ENCODE measurements at regions not wholly inside any gene's neighbourhood (a gene's known extent, or its start where the extent isn't known, plus 50 kb on each side); places are given as distances from the start of the nearest gene placed in this dataset.
A peak's percentile ranks its signal among the peaks of the same experiment; 100 is the strongest.

- DNase-seq (ENCODE audit: extremely low read depth, low read depth), result no peak
- TF ChIP-seq CTCF (IDR thresholded peaks at IDR 0.05; ENCODE audit: low read depth, low read length), result no peak
These were observed 74.0 kb upstream of the VWDE start for GRCh38 chr7:12477620-12478019.

GRCh38 chr7:12481722-12482121 is 78.1 kb upstream of the VWDE start:
- TF ChIP-seq CTCF (IDR thresholded peaks at IDR 0.05; ENCODE audit: low read depth, low read length), result no peak
- no peak for DNase-seq (ENCODE audit: extremely low read depth, low read depth)

GRCh38 chr7:12485845-12486244 is 82.2 kb upstream of the VWDE start:
- TF ChIP-seq CTCF (IDR thresholded peaks at IDR 0.05; ENCODE audit: low read depth, low read length), result no peak

GRCh38 chr7:12488341-12488740 is 82.2 kb upstream of the SCIN start:
- no peak for DNase-seq (ENCODE audit: extremely low read depth, low read depth)
- no peak for TF ChIP-seq CTCF (IDR thresholded peaks at IDR 0.05; ENCODE audit: low read depth, low read length)

More at GRCh38 chr7:12485845-12486244, 82.2 kb upstream of the VWDE start:
- DNase-seq (ENCODE audit: extremely low read depth, low read depth), result no peak

- peak; percentile 43 for TF ChIP-seq CTCF (IDR thresholded peaks at IDR 0.05; ENCODE audit: low read depth, low read length)
- no peak for DNase-seq (ENCODE audit: extremely low read depth, low read depth)
These were observed 80.3 kb upstream of the SCIN start for GRCh38 chr7:12490107-12490688.

GRCh38 chr7:12490940-12491339 is 79.6 kb upstream of the SCIN start:
- DNase-seq (ENCODE audit: extremely low read depth, low read depth), result no peak
- no peak for TF ChIP-seq CTCF (IDR thresholded peaks at IDR 0.05; ENCODE audit: low read depth, low read length)

GRCh38 chr7:12491526-12491925 is 79.0 kb upstream of the SCIN start:
- no peak for DNase-seq (ENCODE audit: extremely low read depth, low read depth)
- no peak for TF ChIP-seq CTCF (IDR thresholded peaks at IDR 0.05; ENCODE audit: low read depth, low read length)

Data from AG09319 (cell line).